GM19452 (cell line): ENCODE measurements at regions not wholly inside any gene's neighbourhood (a gene's known extent, or its start where the extent isn't known, plus 50 kb on each side); places are given as distances from the start of the nearest gene placed in this dataset.

Experiments
- ATAC-seq: cut with Tn5 transposase; IDR thresholded peaks from one replicate; pipeline ENCODE4 v1.9.1; 2021; ENCODE audit not compliant: unreplicated experiment

GRCh38 chr20:24894967-24895366, 54.1 kb upstream of the CST7 start:
- no peak for ATAC-seq

- no peak for ATAC-seq
These were observed 53.6 kb upstream of the CST7 start for GRCh38 chr20:24895431-24895830.

- ATAC-seq, result no peak
These were observed 53.0 kb upstream of the CST7 start for GRCh38 chr20:24895898-24896658.

- no peak for ATAC-seq
These were observed 52.1 kb upstream of the CST7 start for GRCh38 chr20:24896984-24897383.

GRCh38 chr20:24897974-24898373, 51.1 kb upstream of the CST7 start:
- no peak for ATAC-seq

GRCh38 chr20:24899153-24899552, 49.9 kb upstream of the CST7 start:
- ATAC-seq, result no peak
